ENCODE measurements at regions not wholly inside any gene's neighbourhood (a gene's known extent, or its start where the extent isn't known, plus 50 kb on each side); places are given as distances from the start of the nearest gene placed in this dataset.

GRCh38 chr21:33152732-33153130, 77.0 kb upstream of the IFNAR2 start:
- DNase-seq (ENCODE audit: low read depth), result no peak
- no peak overlapping the region for H3K4me3 ChIP-seq (ENCODE audit: low read depth, low read length)
- no peak for TF ChIP-seq CTCF (conservative IDR thresholded peaks at IDR 0.05; ENCODE audit: low read depth, low read length)

GRCh38 chr21:33155005-33155404, 74.7 kb upstream of the IFNAR2 start:
- DNase-seq (ENCODE audit: low read depth), result no peak
- TF ChIP-seq CTCF (conservative IDR thresholded peaks at IDR 0.05; ENCODE audit: low read depth, low read length), result no peak
- no peak overlapping the region for H3K4me3 ChIP-seq (ENCODE audit: low read depth, low read length)

- TF ChIP-seq CTCF (conservative IDR thresholded peaks at IDR 0.05; ENCODE audit: low read depth, low read length), result no peak
- no peak for DNase-seq (ENCODE audit: low read depth)
- no peak overlapping the region for H3K4me3 ChIP-seq (ENCODE audit: low read depth, low read length)
Measured at GRCh38 chr21:33155422-33155821, 74.3 kb upstream of the IFNAR2 start.

DNA sequence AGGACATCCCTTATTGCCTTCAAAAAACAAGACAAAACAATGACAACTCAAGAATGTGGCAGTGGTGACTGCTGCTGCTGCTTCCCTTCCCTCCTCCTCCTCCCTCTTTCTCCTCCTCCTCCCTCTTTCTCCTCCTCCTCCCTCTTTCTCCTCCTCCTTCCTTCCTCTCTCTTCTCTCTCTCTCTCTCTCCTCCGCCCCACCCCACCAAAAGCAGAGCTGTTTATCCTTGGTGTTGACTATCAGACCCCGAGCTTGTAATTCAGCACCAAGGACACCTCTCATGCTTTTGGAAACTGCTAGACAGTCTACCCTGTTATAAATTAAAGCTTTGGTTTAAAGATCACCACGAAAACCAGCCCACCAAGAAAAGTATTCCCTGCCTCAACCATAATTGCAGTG, 72.4 kb upstream of the IFNAR2 start:
- no peak for DNase-seq (ENCODE audit: low read depth)
- no peak for TF ChIP-seq CTCF (conservative IDR thresholded peaks at IDR 0.05; ENCODE audit: low read depth, low read length)
- no peak overlapping the region for H3K4me3 ChIP-seq (ENCODE audit: low read depth, low read length)

DNA sequence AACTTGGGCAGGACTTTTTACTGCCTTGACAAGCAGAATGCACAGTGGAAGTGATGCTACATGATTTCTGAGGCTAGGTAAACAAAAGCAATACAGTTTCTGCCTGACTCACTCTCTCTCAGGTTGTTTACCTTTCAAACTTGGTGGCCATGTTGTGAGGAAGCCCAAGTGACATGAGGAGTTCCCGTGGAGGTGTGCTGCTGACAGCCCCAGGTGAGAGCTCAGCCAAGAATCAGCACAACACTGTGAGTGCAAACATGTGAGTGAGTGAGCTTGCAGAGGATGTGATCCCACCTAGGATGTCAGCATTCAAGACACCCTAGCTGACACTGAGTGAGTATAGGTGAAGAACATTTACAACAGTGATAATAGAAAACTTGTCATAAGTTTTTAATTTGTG, 71.1 kb upstream of the IFNAR2 start:
- H3K4me3 ChIP-seq (ENCODE audit: low read depth, low read length), result no peak overlapping the region
- no peak for DNase-seq (ENCODE audit: low read depth)
- no peak for TF ChIP-seq CTCF (conservative IDR thresholded peaks at IDR 0.05; ENCODE audit: low read depth, low read length)

GRCh38 chr21:33162436-33162951, 67.2 kb upstream of the IFNAR2 start:
- DNase-seq (ENCODE audit: low read depth), result no peak
- TF ChIP-seq CTCF (conservative IDR thresholded peaks at IDR 0.05; ENCODE audit: low read depth, low read length), result no peak
- no peak overlapping the region for H3K4me3 ChIP-seq (ENCODE audit: low read depth, low read length)

DNA sequence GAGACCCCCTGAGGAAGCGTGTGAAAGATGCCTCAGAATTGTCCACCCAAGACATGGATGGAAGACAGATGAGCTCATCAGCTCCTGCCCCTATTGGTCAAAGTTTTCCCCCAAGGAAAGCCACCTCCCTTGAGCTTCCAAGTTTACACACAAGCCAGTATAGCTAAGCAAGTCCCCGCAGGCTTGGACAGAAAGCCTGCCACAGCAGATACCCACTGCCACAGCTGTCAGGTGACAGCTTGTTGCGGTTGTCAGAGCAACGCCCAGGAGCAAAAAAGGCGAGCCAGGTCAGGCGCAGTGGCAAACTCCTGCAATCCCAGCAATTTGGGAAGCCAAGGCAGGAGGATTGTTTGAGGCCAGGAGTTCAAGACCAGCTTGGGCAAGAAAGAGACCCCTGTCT, 60.9 kb upstream of the IFNAR2 start:
- no peak for TF ChIP-seq CTCF (conservative IDR thresholded peaks at IDR 0.05; ENCODE audit: low read depth, low read length)
- DNase-seq (ENCODE audit: low read depth), result no peak
- H3K4me3 ChIP-seq (ENCODE audit: low read depth, low read length), result no peak overlapping the region
